ENCODE measurements at regions not wholly inside any gene's neighbourhood (a gene's known extent, or its start where the extent isn't known, plus 50 kb on each side); places are given as distances from the start of the nearest gene placed in this dataset.

- H3K9me3 Mint-ChIP-seq: no peaks in the 10 kb centered on the region
- peaks cover 2% of the 10 kb centered on the region; the same call in 1 of the 2 replicates for H3K27me3 Mint-ChIP-seq (ENCODE audit: low read depth)
- no peak overlapping the region for H3K4ac ChIP-seq (ENCODE audit: low read depth, low read length)
- no peak overlapping the region for H2AFZ ChIP-seq (ENCODE audit: low read length)
- TF ChIP-seq CTCF (conservative IDR thresholded peaks at IDR 0.05): no peak
- H3K4me3 Mint-ChIP-seq: no peak overlapping the region
- no peak overlapping the region for H4K5ac ChIP-seq (ENCODE audit: insufficient read length, low read depth, low read length)
- no peak overlapping the region for H3K9ac ChIP-seq (ENCODE audit: extremely low read depth, insufficient read length, low read length)
- no peak overlapping the region for H3K27ac ChIP-seq (ENCODE audit: insufficient read length, low read depth, low read length)
- no peaks in the 10 kb centered on the region; a peak in 1 of 7 replicates for H3K36me3 Mint-ChIP-seq (ENCODE audit: insufficient read depth in 1 of 3, low read depth in 3 of 3)
- peaks cover 0 to 5% of the 10 kb centered on the region in 2 experiments; a peak in 1 of 4 replicates for H3K4me1 Mint-ChIP-seq
- H3K56ac ChIP-seq (ENCODE audit: insufficient read length, low read depth, low read length): no peak overlapping the region
- no peak overlapping the region for H3K4me2 ChIP-seq (ENCODE audit: insufficient read depth, insufficient read length, low read length)
- H3K79me1 ChIP-seq (ENCODE audit: insufficient read depth, low read depth, low read length, poor library complexity, severe bottlenecking): no peaks in the 10 kb centered on the region
- no peak overlapping the region for H2AK5ac ChIP-seq (ENCODE audit: insufficient read length, low read length)
- no peak overlapping the region for H3T11ph ChIP-seq (ENCODE audit: low read length)
- no peak for DNase-seq
- H3K14ac ChIP-seq (ENCODE audit: insufficient read depth, low read length): no peak overlapping the region
- H3K18ac ChIP-seq (ENCODE audit: insufficient read length, low read depth, low read length): no peak overlapping the region
- H4K20me1 ChIP-seq (ENCODE audit: control insufficient read depth, insufficient read depth, insufficient read length): no peaks in the 10 kb centered on the region
- no peak overlapping the region for H2BK5ac ChIP-seq (ENCODE audit: insufficient read length, low read length)
- no peak overlapping the region for H2BK12ac ChIP-seq (ENCODE audit: insufficient read length, low read depth, low read length)
- H3K9me3 ChIP-seq (ENCODE audit: control insufficient read depth, low read depth, low read length): no peaks in the 10 kb centered on the region
- H3K4me1 ChIP-seq (ENCODE audit: insufficient read depth, low read length): no peaks in the 10 kb centered on the region
- H2BK15ac ChIP-seq (ENCODE audit: low read depth, low read length): no peak overlapping the region
- WGBS (ENCODE audit: extremely low coverage, insufficient read length, low lambda C conversion rate): no CpG with 5 or more reads among the region's 5 CpGs
- no peak overlapping the region for H2BK120ac ChIP-seq (ENCODE audit: low read depth, low read length, poor library complexity, severe bottlenecking)
- H3K23me2 ChIP-seq (ENCODE audit: insufficient read length, low read depth, low read length, poor library complexity, severe bottlenecking): no peaks in the 10 kb centered on the region
- no peaks in the 10 kb centered on the region for H3K27me3 ChIP-seq (ENCODE audit: insufficient read depth, low read length)
- H2BK20ac ChIP-seq (ENCODE audit: low read depth, low read length, poor library complexity, severe bottlenecking): no peak overlapping the region
- H4K91ac ChIP-seq (ENCODE audit: insufficient read length, low read depth, low read length): no peak overlapping the region
- H3K23ac ChIP-seq (ENCODE audit: insufficient read length, low read depth, low read length): no peak overlapping the region
- no peak overlapping the region for H4K8ac ChIP-seq (replicated peaks; ENCODE audit: insufficient read length, low read depth, low read length)
- no peak overlapping the region for H3K27ac Mint-ChIP-seq
- no peaks in the 10 kb centered on the region for H3K79me2 ChIP-seq (ENCODE audit: insufficient read depth, low read length)
These were observed 235.0 kb downstream of the PTGER3 start for GRCh38 chr1:70812442-70813109.

Measured in H9 (cell line).